NCI-H748 (cell line): ENCODE measurements at regions not wholly inside any gene's neighbourhood (a gene's known extent, or its start where the extent isn't known, plus 50 kb on each side); places are given as distances from the start of the nearest gene placed in this dataset.
"Not testable (repeated sequence)": the region's sequence is repeated elsewhere in the genome, so short reads cannot be mapped to it uniquely, and the experiment has no call there.

Experiments used
- DNase-seq: peaks from one replicate; lab custom pipeline; 2025; ENCODE audit not compliant: unreplicated experiment; lab: John Stamatoyannopoulos, UW

- not testable (repeated sequence) for DNase-seq
Observed at GRCh38 chr10:77740396-77740795, 102.8 kb upstream of the KCNMA1 start.

- DNase-seq: peak; percentile 1
Observed at GRCh38 chr10:77738496-77739158, 101.0 kb upstream of the KCNMA1 start.

GRCh38 chr10:77737608-77738007 is 100.0 kb upstream of the KCNMA1 start:
- no peak for DNase-seq

- DNase-seq: not testable (repeated sequence)
Observed at GRCh38 chr10:77735136-77735535, 97.5 kb upstream of the KCNMA1 start.

- peak; percentile 28 for DNase-seq
Observed at GRCh38 chr10:77732213-77733003, 94.8 kb upstream of the KCNMA1 start.

- DNase-seq: no peak
Observed at GRCh38 chr10:77727481-77727880, 89.9 kb upstream of the KCNMA1 start.

GRCh38 chr10:77726732-77727131 is 89.1 kb upstream of the KCNMA1 start:
- DNase-seq: no peak

- no peak for DNase-seq
Observed at GRCh38 chr10:77726301-77726700, 88.7 kb upstream of the KCNMA1 start.

GRCh38 chr10:77724820-77725219 is 87.2 kb upstream of the KCNMA1 start:
- DNase-seq: no peak

GRCh38 chr10:77723376-77723775 is 85.8 kb upstream of the KCNMA1 start:
- DNase-seq: no peak

GRCh38 chr10:77722956-77723355 is 85.3 kb upstream of the KCNMA1 start:
- peak; percentile 0 for DNase-seq

GRCh38 chr10:77721815-77722214 is 84.2 kb upstream of the KCNMA1 start:
- no peak for DNase-seq

GRCh38 chr10:77718957-77719356 is 81.3 kb upstream of the KCNMA1 start:
- no peak for DNase-seq

GRCh38 chr10:77718312-77718711 is 80.7 kb upstream of the KCNMA1 start:
- not testable (repeated sequence) for DNase-seq

- no peak for DNase-seq
Observed at GRCh38 chr10:77717336-77717735, 79.7 kb upstream of the KCNMA1 start.

- DNase-seq: peak; percentile 13
Observed at GRCh38 chr10:77716458-77717317, 79.1 kb upstream of the KCNMA1 start.

- no peak for DNase-seq
Observed at GRCh38 chr10:77715536-77715935, 77.9 kb upstream of the KCNMA1 start.

GRCh38 chr10:77715088-77715487 is 77.5 kb upstream of the KCNMA1 start:
- DNase-seq: peak; percentile 10

- DNase-seq: no peak
Observed at GRCh38 chr10:77713521-77714280, 76.1 kb upstream of the KCNMA1 start.

GRCh38 chr10:77712207-77712606 is 74.6 kb upstream of the KCNMA1 start:
- no peak for DNase-seq

- no peak for DNase-seq
Observed at GRCh38 chr10:77711683-77712049, 74.1 kb upstream of the KCNMA1 start.
